ENCODE measurements at regions not wholly inside any gene's neighbourhood (a gene's known extent, or its start where the extent isn't known, plus 50 kb on each side); places are given as distances from the start of the nearest gene placed in this dataset.

DNA sequence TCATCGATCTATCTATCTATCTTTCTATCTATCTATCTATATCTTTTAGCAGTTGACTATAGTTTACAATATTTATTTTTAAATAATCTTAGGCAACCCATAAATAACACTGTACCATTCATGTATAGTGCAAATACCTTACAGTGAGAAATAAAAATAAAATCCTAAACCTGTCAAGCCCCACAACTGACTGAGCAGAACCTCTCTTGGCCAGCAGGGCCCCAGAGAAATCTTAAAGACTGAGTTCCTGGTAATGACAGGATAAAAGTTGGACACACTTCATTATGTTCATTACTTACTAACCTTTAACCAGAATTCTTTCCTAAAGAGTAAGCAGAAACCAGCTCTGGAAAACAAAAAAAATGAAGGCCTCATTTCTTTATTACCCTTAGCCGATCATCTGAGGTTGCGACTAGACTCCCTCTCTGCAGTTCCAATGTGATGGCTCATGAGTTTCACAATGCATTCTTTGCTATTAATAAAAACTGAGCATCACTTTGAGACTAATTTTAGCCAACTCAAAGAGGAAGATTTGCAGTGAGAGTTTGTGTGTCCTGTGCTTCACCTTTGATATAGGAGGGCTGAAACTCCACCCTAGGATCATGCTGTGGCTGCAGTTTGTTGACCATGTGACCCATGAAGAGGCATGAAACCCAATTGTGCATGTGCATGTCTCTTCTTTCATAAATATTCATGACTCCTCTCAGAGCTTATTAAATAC, 1072.0 kb downstream of the NSUN3 start:
- TF ChIP-seq, protein P1, sequence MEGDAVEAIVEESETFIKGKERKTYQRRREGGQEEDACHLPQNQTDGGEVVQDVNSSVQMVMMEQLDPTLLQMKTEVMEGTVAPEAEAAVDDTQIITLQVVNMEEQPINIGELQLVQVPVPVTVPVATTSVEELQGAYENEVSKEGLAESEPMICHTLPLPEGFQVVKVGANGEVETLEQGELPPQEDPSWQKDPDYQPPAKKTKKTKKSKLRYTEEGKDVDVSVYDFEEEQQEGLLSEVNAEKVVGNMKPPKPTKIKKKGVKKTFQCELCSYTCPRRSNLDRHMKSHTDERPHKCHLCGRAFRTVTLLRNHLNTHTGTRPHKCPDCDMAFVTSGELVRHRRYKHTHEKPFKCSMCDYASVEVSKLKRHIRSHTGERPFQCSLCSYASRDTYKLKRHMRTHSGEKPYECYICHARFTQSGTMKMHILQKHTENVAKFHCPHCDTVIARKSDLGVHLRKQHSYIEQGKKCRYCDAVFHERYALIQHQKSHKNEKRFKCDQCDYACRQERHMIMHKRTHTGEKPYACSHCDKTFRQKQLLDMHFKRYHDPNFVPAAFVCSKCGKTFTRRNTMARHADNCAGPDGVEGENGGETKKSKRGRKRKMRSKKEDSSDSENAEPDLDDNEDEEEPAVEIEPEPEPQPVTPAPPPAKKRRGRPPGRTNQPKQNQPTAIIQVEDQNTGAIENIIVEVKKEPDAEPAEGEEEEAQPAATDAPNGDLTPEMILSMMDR (IDR thresholded peaks at IDR 0.05) = no peak
- no peak for TF ChIP-seq POLR2A (IDR thresholded peaks at IDR 0.05)
